Hepatocyte (in vitro differentiated cells): ENCODE measurements at regions not wholly inside any gene's neighbourhood (a gene's known extent, or its start where the extent isn't known, plus 50 kb on each side); places are given as distances from the start of the nearest gene placed in this dataset.

ENCODE experiments used
- DNase-seq: peaks from one replicate; pipeline ENCODE4 v3.0.0-alpha.2; 2016; ENCODE audit warnings: low spot score
- H2AFZ ChIP-seq: fragments of 200-600 bp; sonication (generic); 2 replicates; pipeline ENCODE4 v1.6.0; 2016; ENCODE audit warnings: antibody characterized with exemption, mild to moderate bottlenecking
- H3K27ac ChIP-seq: fragments of 200-600 bp; sonication (generic); 2 replicates; pipeline ENCODE4 v1.5.1; 2016; ENCODE audit warnings: mild to moderate bottlenecking
- H3K27me3 ChIP-seq: fragments of 200-600 bp; sonication (generic); 2 replicates; pipeline ENCODE4 v1.6.1; 2016
- H3K36me3 ChIP-seq: fragments of 200-600 bp; sonication (generic); replicated peaks from 2 replicates; pipeline ENCODE4 v1.5.1; 2016; ENCODE audit warnings: low read depth; ENCODE audit not compliant: insufficient read depth
- H3K4me1 ChIP-seq: fragments of 200-600 bp; sonication (generic); 2 replicates; pipeline ENCODE4 v1.5.1; 2016; ENCODE audit warnings: mild to moderate bottlenecking, moderate library complexity; ENCODE audit not compliant: insufficient read depth
- H3K4me2 ChIP-seq: fragments of 200-600 bp; sonication (generic); 2 replicates; pipeline ENCODE4 v1.6.0; 2016
- H3K4me3 ChIP-seq: fragments of 200-600 bp; sonication (generic); 2 replicates; pipeline ENCODE4 v1.5.1; 2016; ENCODE audit warnings: mild to moderate bottlenecking
- H3K79me2 ChIP-seq: fragments of 200-600 bp; sonication (generic); 2 replicates; pipeline ENCODE4 v1.6.0; 2017; ENCODE audit warnings: mild to moderate bottlenecking
- H3K9me2 ChIP-seq: fragments of 200-600 bp; sonication (generic); replicated peaks from 2 replicates; pipeline ENCODE4 v1.6.0; 2017; ENCODE audit warnings: mild to moderate bottlenecking; ENCODE audit not compliant: insufficient read depth
- H3K9me3 ChIP-seq: fragments of 200-600 bp; sonication (generic); 2 replicates; pipeline ENCODE4 v1.5.1; 2016; ENCODE audit warnings: low read depth, mild to moderate bottlenecking
- H4K20me1 ChIP-seq: fragments of 200-600 bp; sonication (generic); 2 replicates; pipeline ENCODE4 v1.6.0; 2016; ENCODE audit warnings: mild to moderate bottlenecking; ENCODE audit not compliant: insufficient read depth, poor library complexity, severe bottlenecking
- CTCF ChIP-seq: fragments of 200-600 bp; sonication (generic); IDR thresholded peaks from 2 replicates; pipeline ENCODE4 v1.5.1; 2016; ENCODE audit warnings: antibody characterized with exemption, mild to moderate bottlenecking; ENCODE audit not compliant: poor library complexity
- EZH2 ChIP-seq: fragments of 200-600 bp; sonication (generic); IDR thresholded peaks from 2 replicates; pipeline ENCODE4 v1.6.1; 2016; ENCODE audit warnings: antibody characterized with exemption, mild to moderate bottlenecking, borderline replicate concordance
- EZH2phosphoT487 ChIP-seq: fragments of 200-600 bp; sonication (generic); IDR thresholded peaks from one replicate; pipeline ENCODE4 v1.6.1; 2018; ENCODE audit warnings: antibody characterized with exemption, mild to moderate bottlenecking, low read depth, moderate library complexity; ENCODE audit not compliant: unreplicated experiment, severe bottlenecking
- WGBS: methylation state at CpG from one replicate; pipeline ENCODE4 v1.1.6; 2016; ENCODE audit warnings: low lambda C conversion rate; ENCODE audit errors: missing lambda C conversion rate; 5-methylcytosine and 5-hydroxymethylcytosine counted together

- 96% methylated on average over 6 of the region's 6 CpGs for WGBS
- Histone ChIP-seq H3K27me3 (peaks cover 5% of the 10 kb centered on the region), H4K20me1 (no peaks in the 10 kb centered on the region), H3K27ac (no peak overlapping the region), H3K9me2 (no peaks in the 10 kb centered on the region), H3K36me3 (no peaks in the 10 kb centered on the region), H3K4me3 (no peak overlapping the region), H3K9me3 (no peaks in the 10 kb centered on the region), H3K4me2 (no peak overlapping the region), H3K79me2 (no peaks in the 10 kb centered on the region), H3K4me1 (no peaks in the 10 kb centered on the region), H2AFZ (no peak overlapping the region)
- DNase-seq: no peak
- no peak for TF ChIP-seq EZH2phosphoT487
These were observed 306.9 kb upstream of the SGK1 start for GRCh38 chr6:134624781-134625180.

GRCh38 chr6:134623401-134623800 is 305.5 kb upstream of the SGK1 start:
- Histone ChIP-seq H3K36me3 (no peaks in the 10 kb centered on the region), H3K79me2 (no peaks in the 10 kb centered on the region), H2AFZ (no peak overlapping the region), H3K27ac (no peak overlapping the region), H3K4me3 (no peak overlapping the region), H3K27me3 (peaks cover 5% of the 10 kb centered on the region), H3K4me1 (no peaks in the 10 kb centered on the region), H4K20me1 (no peaks in the 10 kb centered on the region), H3K9me2 (no peaks in the 10 kb centered on the region), H3K4me2 (no peak overlapping the region), H3K9me3 (no peaks in the 10 kb centered on the region)
- DNase-seq: no peak
- TF ChIP-seq EZH2 (no peak), CTCF (no peak), EZH2phosphoT487 (no peak)
- WGBS: 90% methylated on average over 5 of the region's 5 CpGs

- H3K9me3 ChIP-seq: no peaks in the 10 kb centered on the region
- WGBS: 82% methylated on average over 4 of the region's 4 CpGs
These were observed 304.7 kb upstream of the SGK1 start for GRCh38 chr6:134622382-134623173.

More at GRCh38 chr6:134622382-134623173, 304.7 kb upstream of the SGK1 start:
- H3K79me2 ChIP-seq: no peaks in the 10 kb centered on the region
- H3K36me3 ChIP-seq: no peaks in the 10 kb centered on the region
- H3K9me2 ChIP-seq: no peaks in the 10 kb centered on the region
- no peaks in the 10 kb centered on the region for H4K20me1 ChIP-seq
- no peak overlapping the region for H2AFZ ChIP-seq
- H3K27me3 ChIP-seq: peaks cover 5% of the 10 kb centered on the region
- DNase-seq: no peak
- no peak overlapping the region for H3K4me2 ChIP-seq
- no peak overlapping the region for H3K4me3 ChIP-seq
- no peaks in the 10 kb centered on the region for H3K4me1 ChIP-seq
- TF ChIP-seq CTCF (no peak), EZH2phosphoT487 (no peak), EZH2 (no peak)
- no peak overlapping the region for H3K27ac ChIP-seq
